PFSK-1 (cell line): ENCODE measurements at regions not wholly inside any gene's neighbourhood (a gene's known extent, or its start where the extent isn't known, plus 50 kb on each side); places are given as distances from the start of the nearest gene placed in this dataset.

Experiments
- FOXP2 ChIP-seq: optimal IDR thresholded peaks from 2 replicates; pipeline ENCODE3; 2011; ENCODE audit warnings: borderline replicate concordance, control low read depth, inconsistent platforms; ENCODE audit not compliant: insufficient read depth; ENCODE audit errors: extremely low read length, extremely low read depth
- POLR2AphosphoS5 ChIP-seq: IDR thresholded peaks from 2 replicates; pipeline ENCODE4 v1.6.1; 2012; ENCODE audit warnings: low read depth, mild to moderate bottlenecking, control low read depth, low read length, moderate library complexity
- REST ChIP-seq, 2 experiments: IDR thresholded peaks; 2 replicates each; pipeline versions ENCODE4 v1.6.1 to v1.8.0; 2011 to 2012; ENCODE audit warnings: low read depth in 2 of 2, low read length in 2 of 2, control low read depth in 1 of 2, inconsistent platforms in 1 of 2, mild to moderate bottlenecking in 1 of 2, moderate library complexity in 1 of 2; ENCODE audit not compliant: insufficient read depth in 1 of 2
- SIN3A ChIP-seq: IDR thresholded peaks from 2 replicates; pipeline ENCODE4 v1.6.1; 2012; ENCODE audit warnings: mild to moderate bottlenecking, low read length, moderate library complexity, borderline replicate concordance; ENCODE audit not compliant: insufficient read depth
- TAF1 ChIP-seq: IDR thresholded peaks from 2 replicates; pipeline ENCODE4 v1.6.1; 2012; ENCODE audit warnings: low read length, control low read depth, borderline replicate concordance; ENCODE audit not compliant: insufficient read depth

GRCh38 chr4:123312951-123313592 lies 83.5 kb upstream of the SPRY1 start:
- no peak for TF ChIP-seq POLR2AphosphoS5
- TF ChIP-seq REST (IDR thresholded peaks at IDR 0.05; ENCODE audit: insufficient read depth in 1 of 2, low read depth in 2 of 2, low read length in 2 of 2): no peak
- TF ChIP-seq TAF1: no peak
- no peak for TF ChIP-seq SIN3A
- no peak for TF ChIP-seq FOXP2
